Neural cell (in vitro differentiated cells): ENCODE measurements at regions not wholly inside any gene's neighbourhood (a gene's known extent, or its start where the extent isn't known, plus 50 kb on each side); places are given as distances from the start of the nearest gene placed in this dataset.

Experiments
- CTCF ChIP-seq: fragments of 450-650 bp; IDR thresholded peaks from 2 replicates; pipeline ENCODE4 v1.5.1; 2014; ENCODE audit warnings: antibody characterized with exemption, mild to moderate bottlenecking, moderate library complexity; ENCODE audit not compliant: poor library complexity, severe bottlenecking
- SMC3 ChIP-seq: fragments of 450-650 bp; conservative IDR thresholded peaks from 2 replicates; pipeline ENCODE4 v1.6.1; 2014; ENCODE audit warnings: antibody characterized with exemption, mild to moderate bottlenecking, moderate library complexity; ENCODE audit not compliant: poor library complexity

GRCh38 chr21:17989780-17990179 is 170.6 kb upstream of the C21orf91 start:
- TF ChIP-seq CTCF = no peak
- TF ChIP-seq SMC3 = no peak
